Tibial artery (tissue), 4 donors: ENCODE measurements at regions not wholly inside any gene's neighbourhood (a gene's known extent, or its start where the extent isn't known, plus 50 kb on each side); places are given as distances from the start of the nearest gene placed in this dataset.
"Not testable (repeated sequence)": the region's sequence is repeated elsewhere in the genome, so short reads cannot be mapped to it uniquely, and the experiment has no call there.

Source experiments
- DNase-seq, 2 donors: peaks; one replicate each; pipeline ENCODE4 v3.0.0-alpha.2; 2019
- H3K27ac ChIP-seq, 2 donors: fragments of 200-600 bp; sonication (generic) in 1 of 2; 1 replicate in 1 of 2; 2 replicates in 1 of 2; pipeline ENCODE4 v1.5.1; 2018 to 2019; ENCODE audit warnings: mild to moderate bottlenecking in 1 of 2
- H3K27me3 ChIP-seq, 2 donors: fragments of 200-600 bp; sonication (generic) in 1 of 2; one replicate each; pipeline versions ENCODE4 v1.5.1 to v1.6.0; 2016 to 2019
- H3K36me3 ChIP-seq, 3 donors: fragments of 200-600 bp; sonication (generic) in 2 of 3; one replicate each; pipeline ENCODE4 v1.5.1; 2016 to 2019; ENCODE audit warnings: mild to moderate bottlenecking in 2 of 3
- H3K4me1 ChIP-seq, 4 donors: fragments of 200-600 bp; sonication (generic) in 2 of 4; 1 replicate in 3 of 4; 2 replicates in 1 of 4; pipeline ENCODE4 v1.5.1; 2016 to 2019
- H3K4me3 ChIP-seq, 2 donors: fragments of 200-600 bp; sonication (generic) in 1 of 2; 1 replicate in 1 of 2; 2 replicates in 1 of 2; pipeline ENCODE4 v1.5.1; 2018 to 2019; ENCODE audit warnings: mild to moderate bottlenecking in 2 of 2
- H3K9me3 ChIP-seq, 3 donors: fragments of 200-600 bp; sonication (generic) in 1 of 3; one replicate each; pipeline ENCODE4 v1.5.1; 2016 to 2019
- CTCF ChIP-seq, 2 experiments: fragments of 200-600 bp in 1 of 2; fragments of 450-650 bp in 1 of 2; IDR thresholded peaks; one replicate each; pipeline ENCODE4 v1.5.1; 2017 to 2019; ENCODE audit warnings: antibody characterized with exemption in 2 of 2, mild to moderate bottlenecking in 1 of 2, moderate library complexity in 1 of 2
- intact Hi-C: fragments of 100-400 bp; cut with DNase I; formaldehyde crosslinking; loops from one replicate; pipeline ENCODE4 v1.15.0; 2023; ENCODE audit warnings: low total_unique reads

GRCh38 chr10:23829556-23829955 is 379.4 kb upstream of the KIAA1217 start:
- no peak for TF ChIP-seq CTCF (IDR thresholded peaks at IDR 0.05)
- no peaks in the 10 kb centered on the region for H3K4me1 ChIP-seq
- H3K4me3 ChIP-seq, result no peak overlapping the region
- H3K27ac ChIP-seq, result no peak overlapping the region
- no peak for DNase-seq
- H3K36me3 ChIP-seq, result no peaks in the 10 kb centered on the region
- intact Hi-C loops, result no loop called here
- H3K27me3 ChIP-seq, result no peaks in the 10 kb centered on the region
- no peaks in the 10 kb centered on the region for H3K9me3 ChIP-seq

- no peak overlapping the region for H3K27ac ChIP-seq
- intact Hi-C loops, result no loop called here
- H3K4me1 ChIP-seq, result no peaks in the 10 kb centered on the region
- no peaks in the 10 kb centered on the region for H3K36me3 ChIP-seq
- DNase-seq, result no peak
- no peaks in the 10 kb centered on the region for H3K9me3 ChIP-seq
- H3K4me3 ChIP-seq, result no peak overlapping the region
- no peaks in the 10 kb centered on the region for H3K27me3 ChIP-seq
- TF ChIP-seq CTCF (IDR thresholded peaks at IDR 0.05), result no peak
Measured at GRCh38 chr10:23834091-23834490, 374.8 kb upstream of the KIAA1217 start.

- no peaks in the 10 kb centered on the region for H3K27me3 ChIP-seq
- no peaks in the 10 kb centered on the region for H3K36me3 ChIP-seq
- TF ChIP-seq CTCF (IDR thresholded peaks at IDR 0.05), result no peak
- H3K9me3 ChIP-seq, result peaks cover 0 to 3% (median 0%) of the 10 kb centered on the region in 3 donors
- no peak overlapping the region for H3K27ac ChIP-seq
- H3K4me1 ChIP-seq, result no peaks in the 10 kb centered on the region
- DNase-seq, result no peak
- H3K4me3 ChIP-seq, result no peak overlapping the region
- intact Hi-C loops, result no loop called here
Measured at GRCh38 chr10:23850631-23851030, 358.3 kb upstream of the KIAA1217 start.

- H3K36me3 ChIP-seq, result no peaks in the 10 kb centered on the region
- H3K27ac ChIP-seq, result no peak overlapping the region
- H3K4me3 ChIP-seq, result no peak overlapping the region
- no peak for DNase-seq
- H3K4me1 ChIP-seq, result no peaks in the 10 kb centered on the region
- no peaks in the 10 kb centered on the region for H3K27me3 ChIP-seq
- intact Hi-C loops, result no loop called here
- TF ChIP-seq CTCF (IDR thresholded peaks at IDR 0.05), result no peak
- no peaks in the 10 kb centered on the region for H3K9me3 ChIP-seq
Measured at GRCh38 chr10:23859598-23859997, 349.3 kb upstream of the KIAA1217 start.

GRCh38 chr10:23864631-23865147 is 344.2 kb upstream of the KIAA1217 start:
- no peaks in the 10 kb centered on the region for H3K36me3 ChIP-seq
- no peaks in the 10 kb centered on the region for H3K9me3 ChIP-seq
- H3K4me3 ChIP-seq, result no peak overlapping the region
- TF ChIP-seq CTCF (IDR thresholded peaks at IDR 0.05), result no peak
- H3K27me3 ChIP-seq, result no peaks in the 10 kb centered on the region
- H3K27ac ChIP-seq, result no peak overlapping the region
- no peaks in the 10 kb centered on the region for H3K4me1 ChIP-seq
- intact Hi-C loops, result no loop called here
- DNase-seq, result no peak

GRCh38 chr10:23866985-23867384 is 342.0 kb upstream of the KIAA1217 start:
- not testable (repeated sequence) for H3K36me3 ChIP-seq

More at GRCh38 chr10:23866985-23867384, 342.0 kb upstream of the KIAA1217 start:
- H3K4me3 ChIP-seq, H3K27me3 ChIP-seq, H3K27ac ChIP-seq, DNase-seq, intact Hi-C loops, H3K9me3 ChIP-seq, H3K4me1 ChIP-seq: not testable (repeated sequence)
